GM18502 (cell line): ENCODE measurements at regions not wholly inside any gene's neighbourhood (a gene's known extent, or its start where the extent isn't known, plus 50 kb on each side); places are given as distances from the start of the nearest gene placed in this dataset.
"Not testable (repeated sequence)": the region's sequence is repeated elsewhere in the genome, so short reads cannot be mapped to it uniquely, and the experiment has no call there.

Experiments used
- ATAC-seq: cut with Tn5 transposase; IDR thresholded peaks from one replicate; pipeline ENCODE4 v1.9.1; 2021; ENCODE audit warnings: mild to moderate bottlenecking; ENCODE audit not compliant: unreplicated experiment, poor library complexity

GRCh38 chr15:69865369-69865768, 232.3 kb downstream of the TLE3 start:
- no peak for ATAC-seq

GRCh38 chr15:69868756-69869155, 229.0 kb downstream of the TLE3 start:
- no peak for ATAC-seq

GRCh38 chr15:69869291-69869690, 228.4 kb downstream of the TLE3 start:
- ATAC-seq, result no peak

- no peak for ATAC-seq
These were observed 227.7 kb downstream of the TLE3 start for GRCh38 chr15:69869881-69870505.

- ATAC-seq, result no peak
These were observed 226.1 kb downstream of the TLE3 start for GRCh38 chr15:69871511-69872134.

GRCh38 chr15:69873807-69874206, 223.9 kb downstream of the TLE3 start:
- no peak for ATAC-seq

- no peak for ATAC-seq
These were observed 223.4 kb downstream of the TLE3 start for GRCh38 chr15:69874321-69874720.

GRCh38 chr15:69876064-69876940, 221.4 kb downstream of the TLE3 start:
- no peak for ATAC-seq

- ATAC-seq, result not testable (repeated sequence)
These were observed 217.8 kb downstream of the TLE3 start for GRCh38 chr15:69879963-69880362.

- no peak for ATAC-seq
These were observed 217.0 kb downstream of the TLE3 start for GRCh38 chr15:69880571-69881301.

GRCh38 chr15:69881302-69881670, 216.4 kb downstream of the TLE3 start:
- ATAC-seq, result peak; percentile 31

GRCh38 chr15:69881766-69882165, 216.0 kb downstream of the TLE3 start:
- ATAC-seq, result peak; percentile 94

- no peak for ATAC-seq
These were observed 214.4 kb downstream of the TLE3 start for GRCh38 chr15:69883306-69883705.

GRCh38 chr15:69885173-69885955, 212.4 kb downstream of the TLE3 start:
- no peak for ATAC-seq

GRCh38 chr15:69887009-69887408, 210.7 kb downstream of the TLE3 start:
- no peak for ATAC-seq

GRCh38 chr15:69887553-69887952, 210.2 kb downstream of the TLE3 start:
- no peak for ATAC-seq

- no peak for ATAC-seq
These were observed 209.3 kb downstream of the TLE3 start for GRCh38 chr15:69888406-69888805.

- ATAC-seq, result no peak
These were observed 206.6 kb downstream of the TLE3 start for GRCh38 chr15:69891070-69891536.

- no peak for ATAC-seq
These were observed 206.1 kb downstream of the TLE3 start for GRCh38 chr15:69891606-69892005.

GRCh38 chr15:69892351-69892750, 205.4 kb downstream of the TLE3 start:
- ATAC-seq, result no peak
